NOMO-1 treated with dmso at 0.1 percent for 144 hours (cell line): ENCODE measurements at regions not wholly inside any gene's neighbourhood (a gene's known extent, or its start where the extent isn't known, plus 50 kb on each side); places are given as distances from the start of the nearest gene placed in this dataset.

ENCODE experiments used
- DNase-seq: peaks from one replicate; lab custom pipeline; 2025; ENCODE audit not compliant: unreplicated experiment; lab: John Stamatoyannopoulos, UW

- DNase-seq: no peak
These were observed 321.5 kb downstream of the SATB2 start for GRCh38 chr2:199136242-199136641.

GRCh38 chr2:199131876-199132275, 325.9 kb downstream of the SATB2 start:
- DNase-seq: no peak

GRCh38 chr2:199131136-199131655, 326.5 kb downstream of the SATB2 start:
- DNase-seq: no peak

GRCh38 chr2:199130501-199130900, 327.2 kb downstream of the SATB2 start:
- no peak for DNase-seq

- DNase-seq: no peak
These were observed 329.1 kb downstream of the SATB2 start for GRCh38 chr2:199128476-199129229.

- DNase-seq: no peak
These were observed 337.9 kb downstream of the SATB2 start for GRCh38 chr2:199119796-199120195.

- DNase-seq: no peak
These were observed 339.0 kb downstream of the SATB2 start for GRCh38 chr2:199118673-199119112.

GRCh38 chr2:199115169-199115568, 342.6 kb downstream of the SATB2 start:
- DNase-seq: no peak

GRCh38 chr2:199113111-199113510, 344.6 kb downstream of the SATB2 start:
- DNase-seq: no peak

- no peak for DNase-seq
These were observed 346.3 kb downstream of the SATB2 start for GRCh38 chr2:199111458-199111857.

GRCh38 chr2:199108056-199108455, 349.7 kb downstream of the SATB2 start:
- DNase-seq: no peak

- DNase-seq: no peak
These were observed 351.9 kb downstream of the SATB2 start for GRCh38 chr2:199105826-199106225.

- no peak for DNase-seq
These were observed 356.3 kb downstream of the SATB2 start for GRCh38 chr2:199101487-199101886.

GRCh38 chr2:199100326-199101110, 357.2 kb downstream of the SATB2 start:
- no peak for DNase-seq

- no peak for DNase-seq
These were observed 365.3 kb downstream of the SATB2 start for GRCh38 chr2:199092419-199092818.

GRCh38 chr2:199085261-199085660, 372.5 kb downstream of the SATB2 start:
- no peak for DNase-seq

GRCh38 chr2:199070322-199070949, 387.3 kb downstream of the SATB2 start:
- DNase-seq: no peak

GRCh38 chr2:199064201-199064600, 393.5 kb downstream of the SATB2 start:
- DNase-seq: no peak

- DNase-seq: no peak
These were observed 399.8 kb downstream of the SATB2 start for GRCh38 chr2:199057936-199058335.

GRCh38 chr2:199055336-199055735, 402.4 kb downstream of the SATB2 start:
- DNase-seq: no peak

- no peak for DNase-seq
These were observed 414.9 kb downstream of the SATB2 start for GRCh38 chr2:199042660-199043379.
